PC-9 (cell line): ENCODE measurements at regions not wholly inside any gene's neighbourhood (a gene's known extent, or its start where the extent isn't known, plus 50 kb on each side); places are given as distances from the start of the nearest gene placed in this dataset.

Source experiments
- BruUV-seq: library from RNA; stranded (reverse); fragments of 400-500 nt; replicated peaks from 2 replicates; lab custom pipeline; 2021; lab: Mats Ljungman, UMichigan
- CTCF ChIA-PET: fragments of 300-600 bp; sonication (Branson Sonifier 250); formaldehyde crosslinking; loops from one replicate; lab custom pipeline; 2022; ENCODE audit warnings: antibody characterized with exemption; lab: Charles Lee
- POLR2A ChIA-PET: fragments of 300-600 bp; sonication (Branson Sonifier 250); formaldehyde crosslinking; loops from one replicate; lab custom pipeline; 2022; ENCODE audit warnings: antibody characterized with exemption; ENCODE audit not compliant: unreplicated experiment; lab: Charles Lee
- DNase-seq, 2 experiments: peaks; one replicate each; pipeline versions ENCODE4 v3.0.0 to v3.0.0-alpha.2; 2015 to 2022; ENCODE audit warnings: mixed read lengths in 1 of 2
- H2AFZ ChIP-seq: fragments of 200-600 bp; sonication (generic); 2 replicates; pipeline ENCODE4 v1.8.1; 2017; ENCODE audit warnings: antibody characterized with exemption
- H3F3A ChIP-seq: fragments of 200-600 bp; sonication (generic); 2 replicates; pipeline ENCODE4 v1.8.1; 2017; ENCODE audit warnings: antibody characterized with exemption, mild to moderate bottlenecking, low read depth; ENCODE audit not compliant: insufficient read depth
- H3K27ac ChIP-seq: fragments of 200-600 bp; sonication (generic); 2 replicates; pipeline ENCODE4 v1.6.1; 2016; ENCODE audit warnings: mixed run types
- H3K27me3 ChIP-seq: fragments of 200-600 bp; sonication (generic); 2 replicates; pipeline ENCODE4 v1.6.1; 2016; ENCODE audit warnings: low read depth, mixed run types; ENCODE audit not compliant: insufficient read depth
- H3K36me3 ChIP-seq: fragments of 200-600 bp; sonication (generic); 2 replicates; pipeline ENCODE4 v1.6.1; 2016; ENCODE audit warnings: low read depth, mixed run types
- H3K4me1 ChIP-seq: fragments of 200-600 bp; sonication (generic); replicated peaks from 2 replicates; pipeline ENCODE4 v1.6.1; 2016; ENCODE audit warnings: mixed run types; ENCODE audit not compliant: insufficient read depth
- H3K4me2 ChIP-seq: fragments of 200-600 bp; sonication (generic); 2 replicates; pipeline ENCODE4 v1.6.1; 2017; ENCODE audit warnings: mixed run types
- H3K4me3 ChIP-seq: fragments of 200-600 bp; sonication (generic); 2 replicates; pipeline ENCODE4 v1.6.1; 2016; ENCODE audit warnings: mixed run types
- H3K79me2 ChIP-seq: fragments of 200-600 bp; sonication (generic); 2 replicates; pipeline ENCODE4 v1.6.1; 2017; ENCODE audit warnings: low read depth, mixed run types
- H3K9me2 ChIP-seq: fragments of 200-600 bp; sonication (generic); 2 replicates; pipeline ENCODE4 v1.8.1; 2017; ENCODE audit warnings: mild to moderate bottlenecking; ENCODE audit not compliant: insufficient read depth
- H3K9me3 ChIP-seq: fragments of 200-600 bp; sonication (generic); 2 replicates; pipeline ENCODE4 v1.8.1; 2016; ENCODE audit warnings: low read depth; ENCODE audit not compliant: insufficient read depth
- H4K20me1 ChIP-seq: fragments of 200-600 bp; sonication (generic); 2 replicates; pipeline ENCODE4 v1.8.1; 2017; ENCODE audit not compliant: insufficient read depth
- CTCF ChIP-seq: fragments of 200-600 bp; sonication (generic); conservative IDR thresholded peaks from 2 replicates; pipeline ENCODE4 v1.6.1; 2017; ENCODE audit warnings: mixed run types, antibody characterized with exemption, mild to moderate bottlenecking, moderate library complexity
- EZH2 ChIP-seq: fragments of 200-600 bp; sonication (generic); IDR thresholded peaks from 2 replicates; pipeline ENCODE4 v1.8.0; 2017; ENCODE audit warnings: antibody characterized with exemption, low read depth
- intact Hi-C: fragments of 100-400 bp; cut with micrococcal nuclease; formaldehyde crosslinking; loops from one replicate; pipeline ENCODE4 v1.10.0; 2022; ENCODE audit not compliant: unreplicated experiment

GRCh38 chr22:48188231-48188721 is 1425.8 kb downstream of the TBC1D22A start:
- no peak overlapping the region for H2AFZ ChIP-seq
- no peak for DNase-seq
- no peaks in the 10 kb centered on the region for H3K79me2 ChIP-seq
- peaks cover 2% of the 10 kb centered on the region; the same call in 1 of the 2 replicates for H4K20me1 ChIP-seq
- intact Hi-C loops: no loop called here
- peaks cover 67% of the 10 kb centered on the region for H3K27me3 ChIP-seq
- H3K4me1 ChIP-seq: no peaks in the 10 kb centered on the region
- TF ChIP-seq EZH2 (no peak), CTCF (no peak)
- CTCF ChIA-PET: no interaction called here
- no peak overlapping the region for H3K4me2 ChIP-seq
- H3K9me2 ChIP-seq: no peaks in the 10 kb centered on the region
- no peaks in the 10 kb centered on the region for H3K36me3 ChIP-seq
- H3F3A ChIP-seq: no peaks in the 10 kb centered on the region
- no peaks in the 10 kb centered on the region for H3K9me3 ChIP-seq
- no TSS peak for BruUV-seq
- no peak overlapping the region for H3K4me3 ChIP-seq
- H3K27ac ChIP-seq: no peak overlapping the region
- POLR2A ChIA-PET: no interaction called here

GRCh38 chr22:48187356-48187755 is 1424.9 kb downstream of the TBC1D22A start:
- Histone ChIP-seq H3K27me3 (peaks cover 69% of the 10 kb centered on the region), H3K4me1 (no peaks in the 10 kb centered on the region), H3K36me3 (no peaks in the 10 kb centered on the region), H3K79me2 (no peaks in the 10 kb centered on the region), H3K4me2 (no peak overlapping the region), H3K4me3 (no peak overlapping the region), H4K20me1 (0 out of 2 replicates have a peak, but pooled peaks cover 2% of the 10 kb centered on the region), H3F3A (no peaks in the 10 kb centered on the region), H3K27ac (no peak overlapping the region), H3K9me3 (no peaks in the 10 kb centered on the region), H3K9me2 (no peaks in the 10 kb centered on the region), H2AFZ (no peak overlapping the region)
- CTCF ChIA-PET: no interaction called here
- TF ChIP-seq CTCF (no peak), EZH2 (no peak)
- POLR2A ChIA-PET: no interaction called here
- BruUV-seq: no TSS peak
- no peak for DNase-seq
- intact Hi-C loops: no loop called here

GRCh38 chr22:48186146-48186790 is 1423.8 kb downstream of the TBC1D22A start:
- BruUV-seq: no TSS peak
- no peak for DNase-seq
- no peaks in the 10 kb centered on the region for H3K9me3 ChIP-seq
- H3K27ac ChIP-seq: no peak overlapping the region
- no peak for TF ChIP-seq CTCF
- TF ChIP-seq EZH2: no peak
- no peaks in the 10 kb centered on the region for H3F3A ChIP-seq
- no peak overlapping the region for H3K4me2 ChIP-seq
- no peak overlapping the region for H2AFZ ChIP-seq
- CTCF ChIA-PET: no interaction called here
- POLR2A ChIA-PET: no interaction called here
- intact Hi-C loops: no loop called here
- H3K79me2 ChIP-seq: no peaks in the 10 kb centered on the region
- no peaks in the 10 kb centered on the region for H3K9me2 ChIP-seq
- no peaks in the 10 kb centered on the region for H3K4me1 ChIP-seq
- H4K20me1 ChIP-seq: 0 out of 2 replicates have a peak, but pooled peaks cover under 1% of the 10 kb centered on the region
- H3K27me3 ChIP-seq: peaks cover 79% of the 10 kb centered on the region
- H3K36me3 ChIP-seq: no peaks in the 10 kb centered on the region
- H3K4me3 ChIP-seq: no peak overlapping the region
